ENCODE measurements at regions not wholly inside any gene's neighbourhood (a gene's known extent, or its start where the extent isn't known, plus 50 kb on each side); places are given as distances from the start of the nearest gene placed in this dataset.

GRCh38 chr18:26649193-26649543, 100.8 kb upstream of the KCTD1 start:
- POLR2A ChIA-PET, result no interaction called here
- CTCF ChIA-PET, result interaction anchor here (0.6 to 1.2 kb wide), 2 partner anchors 8 to 266 kb away, joined by 3 read pairs; no protein-coding TSS in a partner anchor

GRCh38 chr18:26648509-26649192, 100.3 kb upstream of the KCTD1 start:
- CTCF ChIA-PET, result interaction anchor here (0.6 to 1.2 kb wide), 2 partner anchors 7 to 265 kb away, joined by 3 read pairs; no protein-coding TSS in a partner anchor

More at GRCh38 chr18:26649193-26649543, 100.8 kb upstream of the KCTD1 start:
- H3K27me3 Mint-ChIP-seq, result peaks cover 38 to 40% of the 10 kb centered on the region in 2 donors
- Histone ChIP-seq H3K36me3 (ENCODE audit: control insufficient read depth in 2 of 2, extremely low read depth in 1 of 2, insufficient read depth in 1 of 2, low read length in 1 of 2) (no peaks in the 10 kb centered on the region), H3K9me3 (no peaks in the 10 kb centered on the region), H3K4me3 (ENCODE audit: control insufficient read depth in 1 of 2, extremely low read depth in 1 of 2, low read length in 1 of 2) (no peak overlapping the region), H3K27me3 (replicated peaks in 1 of 2; ENCODE audit: control insufficient read depth in 2 of 2, extremely low read depth in 1 of 2, insufficient read depth in 2 of 2, low read length in 1 of 2) (peaks cover 2 to 8% of the 10 kb centered on the region in 2 experiments), H3K27ac (ENCODE audit: low read length) (no peak overlapping the region), H3K4me1 (ENCODE audit: control insufficient read depth in 1 of 2, extremely low read depth in 1 of 2, insufficient read depth in 2 of 2, low read length in 2 of 2) (no peaks in the 10 kb centered on the region)
- no peak for ATAC-seq (replicated peaks in 1 of 4)
- WGBS (ENCODE audit: insufficient coverage), result no CpG with 5 or more reads among the region's 6 CpGs
- no peaks in the 10 kb centered on the region for H3K36me3 Mint-ChIP-seq
- no peaks in the 10 kb centered on the region for H3K9me3 Mint-ChIP-seq
- H3K27ac Mint-ChIP-seq, result no peak overlapping the region
- DNase-seq, result no peak
- no peaks in the 10 kb centered on the region for H3K4me1 Mint-ChIP-seq
- no peak overlapping the region for H3K4me3 Mint-ChIP-seq

GRCh38 chr18:26646901-26647300, 98.5 kb upstream of the KCTD1 start:
- Histone ChIP-seq H3K4me1 (ENCODE audit: control insufficient read depth in 1 of 2, extremely low read depth in 1 of 2, insufficient read depth in 2 of 2, low read length in 2 of 2) (no peaks in the 10 kb centered on the region), H3K27me3 (replicated peaks in 1 of 2; ENCODE audit: control insufficient read depth in 2 of 2, extremely low read depth in 1 of 2, insufficient read depth in 2 of 2, low read length in 1 of 2) (peaks cover 2 to 4% of the 10 kb centered on the region in 2 experiments), H3K27ac (ENCODE audit: low read length) (no peak overlapping the region), H3K36me3 (ENCODE audit: control insufficient read depth in 2 of 2, extremely low read depth in 1 of 2, insufficient read depth in 1 of 2, low read length in 1 of 2) (no peaks in the 10 kb centered on the region), H3K4me3 (ENCODE audit: control insufficient read depth in 1 of 2, extremely low read depth in 1 of 2, low read length in 1 of 2) (no peak overlapping the region), H3K9me3 (no peaks in the 10 kb centered on the region)
- Mint-ChIP-seq H3K27me3 (peaks cover 23 to 30% of the 10 kb centered on the region in 2 donors), H3K9me3 (no peaks in the 10 kb centered on the region), H3K4me3 (no peak overlapping the region), H3K27ac (no peak overlapping the region), H3K36me3 (no peaks in the 10 kb centered on the region), H3K4me1 (no peaks in the 10 kb centered on the region)
- DNase-seq (no peak), ATAC-seq (replicated peaks in 1 of 4) (no peak)
- ChIA-PET CTCF (no interaction called here), POLR2A (interaction anchor here in 1 of 2 donors (0.7 kb wide), 1 partner anchor 25 kb away, joined by 3 read pairs; no protein-coding TSS in a partner anchor)
- WGBS (ENCODE audit: insufficient coverage), result no CpG with 5 or more reads among the region's 4 CpGs

More at GRCh38 chr18:26648509-26649192, 100.3 kb upstream of the KCTD1 start:
- Histone ChIP-seq H3K4me3 (ENCODE audit: control insufficient read depth in 1 of 2, extremely low read depth in 1 of 2, low read length in 1 of 2) (no peak overlapping the region), H3K36me3 (ENCODE audit: control insufficient read depth in 2 of 2, extremely low read depth in 1 of 2, insufficient read depth in 1 of 2, low read length in 1 of 2) (no peaks in the 10 kb centered on the region), H3K27me3 (replicated peaks in 1 of 2; ENCODE audit: control insufficient read depth in 2 of 2, extremely low read depth in 1 of 2, insufficient read depth in 2 of 2, low read length in 1 of 2) (peaks cover 2 to 8% of the 10 kb centered on the region in 2 experiments), H3K9me3 (no peaks in the 10 kb centered on the region), H3K4me1 (ENCODE audit: control insufficient read depth in 1 of 2, extremely low read depth in 1 of 2, insufficient read depth in 2 of 2, low read length in 2 of 2) (no peaks in the 10 kb centered on the region), H3K27ac (ENCODE audit: low read length) (no peak overlapping the region)
- H3K27ac Mint-ChIP-seq, result no peak overlapping the region
- no peak for ATAC-seq (replicated peaks in 1 of 4)
- POLR2A ChIA-PET, result no interaction called here
- H3K9me3 Mint-ChIP-seq, result no peaks in the 10 kb centered on the region
- H3K4me1 Mint-ChIP-seq, result no peaks in the 10 kb centered on the region
- H3K4me3 Mint-ChIP-seq, result no peak overlapping the region
- no peak for DNase-seq
- H3K36me3 Mint-ChIP-seq, result no peaks in the 10 kb centered on the region
- WGBS (ENCODE audit: insufficient coverage), result 10% methylated on average over 2 of the region's 6 CpGs
- H3K27me3 Mint-ChIP-seq, result peaks cover 33 to 36% of the 10 kb centered on the region in 2 donors

GRCh38 chr18:26642440-26643348, 94.3 kb upstream of the KCTD1 start:
- no peaks in the 10 kb centered on the region for H3K36me3 Mint-ChIP-seq
- WGBS (ENCODE audit: insufficient coverage), result 37% methylated on average over 5 of the region's 14 CpGs
- H3K27me3 ChIP-seq (replicated peaks in 1 of 2; ENCODE audit: control insufficient read depth in 2 of 2, extremely low read depth in 1 of 2, insufficient read depth in 2 of 2, low read length in 1 of 2), result peaks cover 0 to 2% of the 10 kb centered on the region in 2 experiments
- H3K36me3 ChIP-seq (ENCODE audit: control insufficient read depth in 2 of 2, extremely low read depth in 1 of 2, insufficient read depth in 1 of 2, low read length in 1 of 2), result no peaks in the 10 kb centered on the region
- H3K27ac ChIP-seq (ENCODE audit: low read length), result no peak overlapping the region
- H3K27ac Mint-ChIP-seq, result no peak overlapping the region
- no peaks in the 10 kb centered on the region for H3K4me1 Mint-ChIP-seq
- POLR2A ChIA-PET, result no interaction called here
- no peaks in the 10 kb centered on the region for H3K9me3 Mint-ChIP-seq
- ATAC-seq (replicated peaks in 1 of 4) (no peak), DNase-seq (no peak)
- CTCF ChIA-PET, result no interaction called here
- H3K4me3 Mint-ChIP-seq, result no peak overlapping the region
- no peak overlapping the region for H3K4me3 ChIP-seq (ENCODE audit: control insufficient read depth in 1 of 2, extremely low read depth in 1 of 2, low read length in 1 of 2)
- H3K27me3 Mint-ChIP-seq, result peaks cover 4 to 11% of the 10 kb centered on the region in 2 donors
- no peaks in the 10 kb centered on the region for H3K4me1 ChIP-seq (ENCODE audit: control insufficient read depth in 1 of 2, extremely low read depth in 1 of 2, insufficient read depth in 2 of 2, low read length in 2 of 2)
- H3K9me3 ChIP-seq, result no peaks in the 10 kb centered on the region

GRCh38 chr18:26640541-26640940, 92.2 kb upstream of the KCTD1 start:
- peaks cover 0 to 2% of the 10 kb centered on the region in 2 experiments for H3K27me3 ChIP-seq (replicated peaks in 1 of 2; ENCODE audit: control insufficient read depth in 2 of 2, extremely low read depth in 1 of 2, insufficient read depth in 2 of 2, low read length in 1 of 2)
- Mint-ChIP-seq H3K27me3 (peaks cover 4 to 11% of the 10 kb centered on the region in 2 donors), H3K4me3 (no peak overlapping the region), H3K4me1 (no peaks in the 10 kb centered on the region), H3K9me3 (no peaks in the 10 kb centered on the region), H3K36me3 (no peaks in the 10 kb centered on the region), H3K27ac (no peak overlapping the region)
- WGBS (ENCODE audit: insufficient coverage), result 88% methylated on average over 4 of the region's 5 CpGs
- POLR2A ChIA-PET, result no interaction called here
- H3K36me3 ChIP-seq (ENCODE audit: control insufficient read depth in 2 of 2, extremely low read depth in 1 of 2, insufficient read depth in 1 of 2, low read length in 1 of 2), result no peaks in the 10 kb centered on the region
- H3K4me1 ChIP-seq (ENCODE audit: control insufficient read depth in 1 of 2, extremely low read depth in 1 of 2, insufficient read depth in 2 of 2, low read length in 2 of 2), result no peaks in the 10 kb centered on the region
- DNase-seq, result no peak
- no peak overlapping the region for H3K4me3 ChIP-seq (ENCODE audit: control insufficient read depth in 1 of 2, extremely low read depth in 1 of 2, low read length in 1 of 2)
- ATAC-seq (replicated peaks in 1 of 4), result no peak
- H3K9me3 ChIP-seq, result no peaks in the 10 kb centered on the region
- CTCF ChIA-PET, result interaction anchor here in 1 of 2 donors (1.0 kb wide), 1 partner anchor 9 kb away, joined by 3 read pairs; no protein-coding TSS in a partner anchor
- H3K27ac ChIP-seq (ENCODE audit: low read length), result no peak overlapping the region

DNA sequence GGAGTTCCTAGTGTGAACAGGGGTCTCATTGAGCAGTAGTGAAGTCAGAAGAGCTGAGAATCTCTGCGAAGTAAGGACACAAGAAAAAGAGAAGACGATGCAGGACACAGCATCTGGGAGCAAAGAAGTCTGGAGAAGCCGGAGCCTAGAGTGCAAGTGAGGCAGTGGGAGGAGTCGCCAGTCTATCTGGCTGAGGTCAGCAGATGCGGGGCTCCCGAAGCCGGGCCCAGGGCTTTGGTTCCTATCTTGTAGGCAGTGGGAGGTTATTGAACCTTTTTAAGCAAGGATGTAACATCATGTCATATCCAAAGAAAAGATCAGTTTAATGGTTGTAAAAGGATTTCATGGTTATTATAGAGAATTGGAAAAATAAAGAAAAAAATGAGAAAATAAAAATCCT, 90.8 kb upstream of the KCTD1 start:
- H3K27ac Mint-ChIP-seq, result no peak overlapping the region
- no peaks in the 10 kb centered on the region for H3K4me1 ChIP-seq (ENCODE audit: control insufficient read depth in 1 of 2, extremely low read depth in 1 of 2, insufficient read depth in 2 of 2, low read length in 2 of 2)
- H3K27me3 Mint-ChIP-seq, result peaks cover 4 to 11% of the 10 kb centered on the region in 2 donors
- no peak overlapping the region for H3K4me3 ChIP-seq (ENCODE audit: control insufficient read depth in 1 of 2, extremely low read depth in 1 of 2, low read length in 1 of 2)
- POLR2A ChIA-PET, result no interaction called here
- H3K36me3 Mint-ChIP-seq, result no peaks in the 10 kb centered on the region
- no peaks in the 10 kb centered on the region for H3K9me3 Mint-ChIP-seq
- WGBS (ENCODE audit: insufficient coverage), result 73% methylated on average over 2 of the region's 7 CpGs
- H3K27me3 ChIP-seq (replicated peaks in 1 of 2; ENCODE audit: control insufficient read depth in 2 of 2, extremely low read depth in 1 of 2, insufficient read depth in 2 of 2, low read length in 1 of 2), result peaks cover 0 to 2% of the 10 kb centered on the region in 2 experiments
- DNase-seq (no peak), ATAC-seq (replicated peaks in 1 of 4) (no peak)
- no peaks in the 10 kb centered on the region for H3K36me3 ChIP-seq (ENCODE audit: control insufficient read depth in 2 of 2, extremely low read depth in 1 of 2, insufficient read depth in 1 of 2, low read length in 1 of 2)
- H3K9me3 ChIP-seq, result no peaks in the 10 kb centered on the region
- CTCF ChIA-PET, result no interaction called here
- H3K27ac ChIP-seq (ENCODE audit: low read length), result no peak overlapping the region
- no peaks in the 10 kb centered on the region for H3K4me1 Mint-ChIP-seq
- no peak overlapping the region for H3K4me3 Mint-ChIP-seq
